ENCODE measurements at regions not wholly inside any gene's neighbourhood (a gene's known extent, or its start where the extent isn't known, plus 50 kb on each side); places are given as distances from the start of the nearest gene placed in this dataset.

GRCh38 chr7:26458466-26459145 is 166.9 kb downstream of the SNX10 start:
- H3K4me1 ChIP-seq, result no peaks in the 10 kb centered on the region
- no peaks in the 10 kb centered on the region for H3K27me3 ChIP-seq
- no peaks in the 10 kb centered on the region for H3K36me3 ChIP-seq
- WGBS, 2 donors, result 69 to 77% methylated on average over 6 of the region's 6 CpGs
- H3K27ac ChIP-seq, result no peak overlapping the region
- TF ChIP-seq EP300 (IDR thresholded peaks at IDR 0.05) (no peak), CTCF (IDR thresholded peaks at IDR 0.05) (no peak), POLR2A (IDR thresholded peaks at IDR 0.05) (no peak)
- H3K9me3 ChIP-seq, result no peaks in the 10 kb centered on the region
- no peak overlapping the region for H3K4me3 ChIP-seq
- no peak for DNase-seq (ENCODE audit: low spot score in 2 of 2)

GRCh38 chr7:26459540-26460193 is 168.0 kb downstream of the SNX10 start:
- no peak overlapping the region for H3K27ac ChIP-seq
- TF ChIP-seq POLR2A (IDR thresholded peaks at IDR 0.05) (no peak), EP300 (IDR thresholded peaks at IDR 0.05) (no peak), CTCF (IDR thresholded peaks at IDR 0.05) (no peak)
- no peaks in the 10 kb centered on the region for H3K27me3 ChIP-seq
- H3K4me3 ChIP-seq, result no peak overlapping the region
- H3K9me3 ChIP-seq, result no peaks in the 10 kb centered on the region
- no peaks in the 10 kb centered on the region for H3K4me1 ChIP-seq
- no peaks in the 10 kb centered on the region for H3K36me3 ChIP-seq
- DNase-seq (ENCODE audit: low spot score in 2 of 2), result no peak
- WGBS, 2 donors, result 87% methylated on average over 5 of the region's 5 CpGs

- TF ChIP-seq CTCF (IDR thresholded peaks at IDR 0.05) (no peak), POLR2A (IDR thresholded peaks at IDR 0.05) (no peak)
- no peaks in the 10 kb centered on the region for H3K9me3 ChIP-seq
- H3K4me1 ChIP-seq, result no peaks in the 10 kb centered on the region
- WGBS, 2 donors, result 78 to 79% methylated on average over 4 of the region's 4 CpGs
- no peaks in the 10 kb centered on the region for H3K36me3 ChIP-seq
- H3K27me3 ChIP-seq, result no peaks in the 10 kb centered on the region
- no peak overlapping the region for H3K27ac ChIP-seq
- H3K4me3 ChIP-seq, result no peak overlapping the region
- no peak for DNase-seq (ENCODE audit: low spot score in 2 of 2)
Measured at GRCh38 chr7:26460351-26461085, 168.9 kb downstream of the SNX10 start.

GRCh38 chr7:26461518-26461917 is 169.9 kb downstream of the SNX10 start:
- H3K9me3 ChIP-seq, result no peaks in the 10 kb centered on the region
- H3K4me1 ChIP-seq, result no peaks in the 10 kb centered on the region
- DNase-seq (ENCODE audit: low spot score in 2 of 2), result no peak
- TF ChIP-seq CTCF (IDR thresholded peaks at IDR 0.05) (no peak), EP300 (IDR thresholded peaks at IDR 0.05) (no peak), POLR2A (IDR thresholded peaks at IDR 0.05) (no peak)
- no peak overlapping the region for H3K27ac ChIP-seq
- WGBS, 2 donors, result 88 to 94% methylated on average over 7 of the region's 7 CpGs
- H3K36me3 ChIP-seq, result no peaks in the 10 kb centered on the region
- no peak overlapping the region for H3K4me3 ChIP-seq
- H3K27me3 ChIP-seq, result no peaks in the 10 kb centered on the region

- Histone ChIP-seq H3K9me3 (no peaks in the 10 kb centered on the region), H3K27me3 (no peaks in the 10 kb centered on the region), H3K4me3 (no peak overlapping the region), H3K4me1 (no peaks in the 10 kb centered on the region), H3K27ac (no peak overlapping the region), H3K36me3 (no peaks in the 10 kb centered on the region)
- WGBS, 2 donors, result 81 to 82% methylated on average over 6 of the region's 6 CpGs
- TF ChIP-seq POLR2A (IDR thresholded peaks at IDR 0.05) (no peak), EP300 (IDR thresholded peaks at IDR 0.05) (no peak), CTCF (IDR thresholded peaks at IDR 0.05) (no peak)
- DNase-seq (ENCODE audit: low spot score in 2 of 2), result no peak
Measured at GRCh38 chr7:26466007-26466406, 174.3 kb downstream of the SNX10 start.

Measured in tibial nerve (tissue), 4 donors.